HG02759 (cell line): ENCODE measurements at regions not wholly inside any gene's neighbourhood (a gene's known extent, or its start where the extent isn't known, plus 50 kb on each side); places are given as distances from the start of the nearest gene placed in this dataset.

Source experiments
- ATAC-seq: cut with Tn5 transposase; IDR thresholded peaks from one replicate; pipeline ENCODE4 v1.9.1; 2021; ENCODE audit warnings: mild to moderate bottlenecking, moderate library complexity; ENCODE audit not compliant: unreplicated experiment

DNA sequence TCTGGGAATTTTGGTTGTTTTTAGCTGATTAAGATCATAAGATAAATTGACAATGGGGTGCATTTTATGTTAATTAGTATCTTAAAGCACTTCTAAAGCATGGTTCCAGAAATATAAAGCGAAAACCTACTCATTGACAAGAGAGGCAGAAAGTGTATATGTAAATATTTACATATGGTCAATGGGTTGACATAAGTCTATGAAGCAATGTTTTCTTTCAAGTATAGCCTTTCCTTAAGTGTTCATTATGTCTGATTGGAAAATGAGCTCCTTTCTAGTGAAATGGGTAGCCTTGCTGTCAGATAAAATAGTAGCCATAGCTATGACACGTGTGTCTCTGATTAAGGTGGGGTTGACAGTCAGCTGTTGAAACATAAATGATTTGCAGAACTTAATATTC lies 365.2 kb upstream of the AGTR1 start:
- no peak for ATAC-seq

DNA sequence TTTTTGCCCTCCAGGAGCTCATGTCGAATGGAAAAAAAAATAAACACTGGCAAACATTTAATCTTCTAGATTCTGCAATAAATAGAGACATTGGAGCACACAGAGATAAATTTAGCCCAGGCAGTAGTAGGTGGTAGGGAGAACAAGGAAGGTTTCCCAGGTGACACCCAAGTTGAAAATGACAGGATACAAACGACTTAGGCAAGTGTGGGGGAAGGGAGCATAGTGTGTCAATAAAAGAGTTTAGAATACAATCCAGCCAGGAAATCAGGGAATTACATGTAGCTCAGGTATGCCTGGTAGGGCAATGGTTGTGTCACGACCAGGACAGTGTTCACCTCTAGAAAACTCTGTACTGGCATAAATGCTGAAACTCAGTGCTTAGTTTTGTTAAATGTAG lies 364.6 kb upstream of the AGTR1 start:
- ATAC-seq, result no peak

GRCh38 chr3:148335612-148336011 lies 362.1 kb upstream of the AGTR1 start:
- ATAC-seq, result no peak

DNA sequence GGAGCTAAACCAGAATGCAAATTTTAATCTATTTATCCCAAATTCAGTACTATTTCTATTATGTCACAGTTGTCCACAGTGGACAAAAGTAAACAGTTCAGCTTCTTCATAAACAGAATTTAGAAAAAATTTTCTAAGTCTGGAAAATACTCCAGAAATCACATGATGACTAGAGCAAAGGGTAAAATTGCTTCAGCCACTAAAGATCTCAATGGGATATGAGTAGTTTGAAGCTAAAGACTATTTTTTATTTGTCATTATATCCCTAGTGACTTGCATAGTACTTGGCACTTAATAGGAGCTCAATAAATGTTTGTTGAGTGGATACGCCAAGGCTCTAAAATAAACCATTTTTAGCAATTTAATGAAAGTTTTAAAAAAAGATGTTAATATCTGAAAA lies 354.3 kb upstream of the AGTR1 start:
- no peak for ATAC-seq

DNA sequence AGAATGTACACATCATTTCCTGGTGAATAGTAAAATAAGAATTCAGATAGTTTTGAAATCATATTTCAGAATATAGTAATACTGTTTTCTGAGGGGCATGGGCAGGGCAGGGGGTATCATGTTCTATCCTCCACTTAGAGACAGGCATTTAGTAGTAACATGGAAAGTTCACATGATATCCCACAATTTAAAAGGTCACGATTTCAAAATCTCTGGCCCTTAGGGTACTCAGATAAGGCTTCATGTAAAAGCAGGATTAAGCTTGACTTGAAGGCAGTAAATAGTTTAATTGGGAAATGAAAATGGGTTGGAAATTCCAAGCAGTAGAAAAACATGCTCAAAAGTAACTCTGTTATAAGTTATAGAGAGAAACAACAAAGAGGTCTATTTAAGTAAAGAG lies 353.2 kb upstream of the AGTR1 start:
- ATAC-seq, result no peak

- no peak for ATAC-seq
These were observed 337.7 kb upstream of the AGTR1 start for GRCh38 chr3:148360051-148360450.

- ATAC-seq, result no peak
These were observed 330.8 kb upstream of the AGTR1 start for GRCh38 chr3:148366743-148367410.

DNA sequence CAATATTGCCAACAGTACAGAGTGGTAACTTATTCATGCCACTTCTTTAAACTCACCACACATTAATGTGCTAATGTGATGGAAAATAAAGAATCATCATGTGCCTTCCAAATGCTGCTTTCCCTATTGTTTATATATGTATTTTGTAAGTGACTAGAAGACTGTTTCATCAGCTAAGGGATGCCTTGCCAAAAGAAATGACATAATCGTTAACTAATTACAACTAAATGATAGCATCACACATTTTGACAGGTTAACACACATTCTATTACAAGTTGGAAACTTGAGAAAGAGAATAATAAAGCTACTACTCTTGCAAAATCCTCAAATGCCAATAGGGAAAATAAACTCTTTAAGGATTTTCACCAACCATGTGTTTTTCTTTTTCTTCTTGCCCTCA lies 329.9 kb upstream of the AGTR1 start:
- no peak for ATAC-seq

DNA sequence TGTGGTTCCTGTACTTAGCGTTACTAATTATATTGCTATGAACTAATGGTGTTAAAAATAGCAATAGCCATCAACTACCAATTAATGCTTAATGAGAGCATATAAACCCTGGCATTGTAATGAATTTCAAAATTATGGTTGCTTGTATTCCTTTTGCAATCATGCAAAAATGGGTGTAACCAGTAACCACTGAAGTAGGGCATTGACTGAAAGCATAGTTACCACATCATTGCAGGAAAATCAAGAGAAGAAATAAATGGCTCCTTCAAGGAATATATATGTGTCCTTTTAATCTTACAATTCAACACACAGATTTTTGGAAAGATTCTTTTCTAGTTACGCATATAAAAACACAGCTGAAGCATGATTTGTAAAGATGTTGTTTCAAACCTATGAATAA lies 328.3 kb upstream of the AGTR1 start:
- ATAC-seq, result no peak

- no peak for ATAC-seq
These were observed 325.4 kb upstream of the AGTR1 start for GRCh38 chr3:148372206-148372875.

GRCh38 chr3:148373961-148374360 lies 323.7 kb upstream of the AGTR1 start:
- no peak for ATAC-seq

GRCh38 chr3:148379763-148380382 lies 317.8 kb upstream of the AGTR1 start:
- ATAC-seq, result peak; percentile 95

- no peak for ATAC-seq
These were observed 316.7 kb upstream of the AGTR1 start for GRCh38 chr3:148381051-148381450.

DNA sequence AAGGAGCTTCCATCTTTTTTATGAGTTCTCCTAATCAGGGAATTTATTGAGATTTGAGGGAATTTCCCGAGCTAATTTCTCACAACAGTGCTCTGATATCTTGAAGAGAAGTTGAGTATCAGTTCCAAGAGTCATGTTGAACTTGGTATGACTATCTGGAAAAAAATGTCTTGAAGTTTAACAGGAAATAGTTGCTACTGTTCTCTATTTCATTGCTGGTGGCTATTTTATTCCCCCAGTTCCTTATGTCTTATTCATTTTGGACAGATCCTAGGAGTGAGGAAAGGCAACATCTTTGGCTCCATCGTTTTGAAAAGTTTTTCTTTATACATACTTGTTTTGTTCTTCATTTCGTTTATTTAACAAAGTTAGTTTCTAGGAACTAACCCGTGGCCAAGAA lies 307.8 kb upstream of the AGTR1 start:
- ATAC-seq, result no peak

DNA sequence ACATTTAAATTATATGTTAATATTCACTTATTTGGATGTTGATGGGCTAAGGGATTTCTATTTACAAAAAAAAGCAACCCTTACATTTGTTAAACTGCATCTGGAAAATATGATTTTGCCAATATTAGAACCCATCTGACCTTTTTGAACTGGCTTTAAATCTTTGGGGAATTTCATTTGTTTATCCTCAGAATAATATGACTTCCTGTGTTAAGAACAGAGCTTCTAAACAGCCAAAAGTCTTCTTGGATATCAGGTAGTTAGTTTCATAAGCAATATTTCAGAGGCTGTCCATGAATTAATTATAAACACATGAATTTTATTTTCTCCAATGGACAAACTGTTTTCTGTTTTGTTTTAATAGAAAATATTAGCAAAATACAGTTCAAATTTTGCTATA lies 301.9 kb upstream of the AGTR1 start:
- ATAC-seq, result no peak

GRCh38 chr3:148400754-148401153 lies 296.9 kb upstream of the AGTR1 start:
- no peak for ATAC-seq

DNA sequence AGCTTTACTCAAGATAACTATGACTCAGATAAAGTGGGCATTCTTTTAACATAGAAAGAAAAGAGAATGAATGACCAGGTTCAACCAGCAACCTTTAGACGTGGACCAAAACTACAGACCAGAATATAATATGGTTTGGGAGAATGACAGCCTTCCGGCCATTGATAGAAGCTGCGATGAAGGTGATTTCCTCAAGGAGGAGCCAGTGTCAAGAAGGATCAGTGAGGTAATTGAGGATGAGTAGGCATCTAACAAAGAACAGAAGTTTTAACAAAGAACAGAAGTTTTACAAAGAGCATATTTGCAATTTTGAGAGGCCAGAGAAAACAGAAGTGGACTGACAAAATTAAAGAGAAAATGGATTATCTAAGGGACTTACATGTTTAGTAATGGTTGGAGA lies 289.0 kb upstream of the AGTR1 start:
- ATAC-seq, result no peak

- ATAC-seq, result no peak
These were observed 277.5 kb upstream of the AGTR1 start for GRCh38 chr3:148420242-148420641.

- ATAC-seq, result no peak
These were observed 268.7 kb upstream of the AGTR1 start for GRCh38 chr3:148428862-148429605.

- no peak for ATAC-seq
These were observed 264.0 kb upstream of the AGTR1 start for GRCh38 chr3:148433665-148434064.

DNA sequence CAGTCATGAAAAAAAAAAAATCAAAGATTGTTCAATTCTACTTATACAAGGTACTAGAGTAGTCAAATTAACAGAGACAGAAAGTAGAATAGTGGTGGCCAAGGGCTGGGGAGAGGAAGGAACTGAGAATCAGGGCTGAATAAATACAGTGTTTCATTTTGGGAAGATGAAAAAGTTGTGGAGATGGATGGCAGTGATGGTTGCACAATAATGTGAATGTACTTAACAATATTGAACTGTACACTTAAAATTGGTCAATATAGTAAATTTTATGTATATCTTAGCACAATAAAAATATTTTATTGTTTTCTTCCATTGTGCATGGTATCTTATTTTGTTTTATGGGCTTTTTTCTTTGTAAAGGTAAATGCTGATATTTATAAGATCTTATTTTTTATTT lies 262.2 kb upstream of the AGTR1 start:
- ATAC-seq, result no peak
